ENCODE measurements at regions not wholly inside any gene's neighbourhood (a gene's known extent, or its start where the extent isn't known, plus 50 kb on each side); places are given as distances from the start of the nearest gene placed in this dataset.
A peak's percentile ranks its signal among the peaks of the same experiment; 100 is the strongest.

DNA sequence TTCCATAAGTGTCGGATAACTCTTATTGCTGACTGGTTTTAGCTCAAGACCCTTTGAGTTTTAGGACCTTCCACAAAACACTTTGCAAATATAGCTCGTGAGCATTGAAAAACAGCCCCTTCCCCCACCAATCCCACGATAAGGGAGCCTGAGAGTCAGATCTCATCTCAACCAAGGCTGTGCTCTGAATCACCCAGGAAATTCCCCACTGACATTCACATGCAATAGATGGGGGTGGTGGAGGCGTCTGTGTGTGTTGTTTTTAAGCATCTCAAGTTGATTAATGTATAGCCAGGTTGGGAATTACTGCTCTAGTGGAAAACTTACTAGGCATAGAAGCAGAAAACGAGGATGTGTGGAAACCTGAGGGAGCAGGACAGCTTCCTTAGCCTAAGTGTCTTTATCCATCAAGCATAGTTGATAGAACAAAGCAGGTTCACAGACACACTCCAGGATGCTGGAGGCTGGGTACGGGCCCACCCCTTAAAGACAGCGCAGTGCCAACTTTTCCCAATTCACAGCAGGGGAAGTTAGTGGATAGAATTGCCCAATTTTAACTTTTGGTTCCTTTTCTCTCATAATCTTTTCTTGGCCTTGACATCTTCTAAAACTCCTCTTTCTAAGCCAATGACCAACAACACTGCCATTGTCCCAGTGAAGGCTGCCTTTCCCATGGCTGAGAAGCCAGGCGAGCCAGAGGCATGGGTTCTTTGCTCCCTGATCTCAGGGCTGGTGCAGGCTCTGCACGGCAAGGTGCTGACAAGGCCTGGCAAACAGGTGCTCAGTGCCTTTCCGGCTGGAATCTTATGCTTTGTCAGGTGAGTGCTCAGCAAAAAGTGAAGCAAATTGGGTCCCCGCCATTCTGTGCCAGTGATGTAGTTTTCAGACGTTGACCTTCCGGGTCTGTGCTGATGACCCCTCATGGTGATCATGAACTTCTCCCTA, 98.5 kb upstream of the INSIG1 start:
- Histone ChIP-seq H3K4me3 (ENCODE audit: low read depth, low read length) (no peak overlapping the region), H3K27me3 (replicated peaks) (no peaks in the 10 kb centered on the region), H3K27ac (peak overlapping the region; percentile 58), H3K36me3 (replicated peaks) (no peaks in the 10 kb centered on the region)
- DNase-seq, result peak; percentile 86
- TF ChIP-seq, protein P1, sequence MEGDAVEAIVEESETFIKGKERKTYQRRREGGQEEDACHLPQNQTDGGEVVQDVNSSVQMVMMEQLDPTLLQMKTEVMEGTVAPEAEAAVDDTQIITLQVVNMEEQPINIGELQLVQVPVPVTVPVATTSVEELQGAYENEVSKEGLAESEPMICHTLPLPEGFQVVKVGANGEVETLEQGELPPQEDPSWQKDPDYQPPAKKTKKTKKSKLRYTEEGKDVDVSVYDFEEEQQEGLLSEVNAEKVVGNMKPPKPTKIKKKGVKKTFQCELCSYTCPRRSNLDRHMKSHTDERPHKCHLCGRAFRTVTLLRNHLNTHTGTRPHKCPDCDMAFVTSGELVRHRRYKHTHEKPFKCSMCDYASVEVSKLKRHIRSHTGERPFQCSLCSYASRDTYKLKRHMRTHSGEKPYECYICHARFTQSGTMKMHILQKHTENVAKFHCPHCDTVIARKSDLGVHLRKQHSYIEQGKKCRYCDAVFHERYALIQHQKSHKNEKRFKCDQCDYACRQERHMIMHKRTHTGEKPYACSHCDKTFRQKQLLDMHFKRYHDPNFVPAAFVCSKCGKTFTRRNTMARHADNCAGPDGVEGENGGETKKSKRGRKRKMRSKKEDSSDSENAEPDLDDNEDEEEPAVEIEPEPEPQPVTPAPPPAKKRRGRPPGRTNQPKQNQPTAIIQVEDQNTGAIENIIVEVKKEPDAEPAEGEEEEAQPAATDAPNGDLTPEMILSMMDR (IDR thresholded peaks at IDR 0.05; ENCODE audit: low read depth, low read length, missing control alignments), result no peak
- in situ Hi-C loops (cut with HindIII; ENCODE audit: low pct_ligation_motif_present, low sequenced_read_pairs), result no loop called here

DNA sequence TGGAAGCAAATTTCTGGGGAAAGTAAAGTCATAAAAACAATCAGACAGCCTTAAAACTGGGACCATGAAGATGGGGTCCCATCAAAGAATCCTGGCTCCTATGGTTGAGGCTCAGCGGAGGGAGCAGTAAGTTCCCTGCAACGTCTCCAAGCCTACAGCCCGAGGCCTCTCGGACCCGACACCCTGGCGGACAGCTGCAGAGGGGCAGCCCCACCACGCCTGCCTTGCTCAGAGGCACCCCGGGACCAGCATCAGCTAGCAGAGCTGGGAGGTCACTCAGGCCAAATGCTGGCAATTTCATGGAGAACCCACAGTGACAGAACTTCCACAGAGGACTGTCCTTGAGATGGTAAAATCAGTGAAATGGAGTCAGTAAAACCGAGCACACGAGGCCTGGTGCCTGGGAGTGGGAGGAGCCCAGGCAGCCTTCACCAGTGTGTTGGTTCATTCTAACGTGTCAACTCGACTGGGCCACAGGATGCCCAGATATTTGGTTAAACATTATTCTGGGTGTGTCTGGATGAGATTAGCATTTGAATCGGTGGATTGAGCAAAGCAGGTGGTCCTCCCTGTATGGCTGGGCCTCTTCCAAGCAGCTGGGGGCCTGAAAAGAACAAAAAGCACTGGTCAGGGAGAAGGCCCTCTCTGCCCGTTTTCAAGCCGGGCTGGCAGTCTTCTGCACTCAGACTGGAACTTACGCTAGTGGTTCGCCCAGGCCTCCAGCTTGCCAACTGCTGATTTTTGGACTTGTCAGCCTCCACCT, 96.2 kb upstream of the INSIG1 start:
- TF ChIP-seq, protein P1 (IDR thresholded peaks at IDR 0.05; ENCODE audit: low read depth, low read length, missing control alignments), result no peak
- no peaks in the 10 kb centered on the region for H3K36me3 ChIP-seq (replicated peaks)
- in situ Hi-C loops (cut with HindIII; ENCODE audit: low pct_ligation_motif_present, low sequenced_read_pairs), result no loop called here

DNA sequence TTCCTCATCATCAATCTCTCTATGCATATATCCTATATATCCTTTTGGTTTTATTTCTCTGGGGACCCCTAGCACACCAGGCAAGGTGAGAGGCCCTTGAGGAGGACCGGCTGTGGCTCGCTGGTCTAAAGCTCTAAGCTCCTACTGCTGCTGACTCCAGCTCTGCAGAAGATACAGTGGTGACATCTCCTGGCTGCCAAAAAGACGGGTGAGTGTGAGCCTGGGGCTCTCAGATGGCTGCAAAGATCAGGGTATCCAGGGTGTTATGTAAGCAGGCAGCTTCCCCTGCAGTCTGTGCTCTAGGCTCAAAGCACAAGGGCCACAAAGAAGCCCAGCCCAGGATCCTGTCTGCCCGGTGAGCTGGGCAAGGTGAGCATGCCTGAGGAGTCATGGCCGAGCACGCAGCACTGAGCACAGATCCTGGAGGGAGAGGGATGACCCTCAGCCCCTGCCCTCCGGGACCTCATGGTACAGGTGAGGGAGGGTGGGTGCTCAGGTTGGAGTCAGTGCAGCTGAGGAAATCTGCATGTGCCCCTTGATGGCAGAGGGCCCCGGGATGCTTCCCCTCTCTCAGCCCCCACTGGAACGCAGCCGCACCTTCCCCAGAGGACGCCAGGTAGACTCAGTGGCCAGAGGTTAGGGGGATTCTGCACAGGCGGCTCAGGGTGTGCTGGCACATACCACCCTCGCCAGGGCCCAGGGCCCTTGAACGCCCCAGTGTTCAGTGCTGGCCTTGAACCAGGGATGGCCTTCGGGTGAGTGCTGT, 95.4 kb upstream of the INSIG1 start:
- DNase-seq, result no peak
- TF ChIP-seq, protein P1 (IDR thresholded peaks at IDR 0.05; ENCODE audit: low read depth, low read length, missing control alignments), result no peak
- H3K27ac ChIP-seq, result no peak overlapping the region
- in situ Hi-C loops (cut with HindIII; ENCODE audit: low pct_ligation_motif_present, low sequenced_read_pairs), result no loop called here
- H3K36me3 ChIP-seq (replicated peaks), result no peaks in the 10 kb centered on the region
- no peak overlapping the region for H3K4me3 ChIP-seq (ENCODE audit: low read depth, low read length)
- H3K27me3 ChIP-seq (replicated peaks), result no peaks in the 10 kb centered on the region

More for the DNA sequence above, 96.2 kb upstream of the INSIG1 start:
- no peak overlapping the region for H3K4me3 ChIP-seq (ENCODE audit: low read depth, low read length)
- no peak overlapping the region for H3K27ac ChIP-seq
- H3K27me3 ChIP-seq (replicated peaks), result no peaks in the 10 kb centered on the region
- no peak for DNase-seq

GRCh38 chr7:155203059-155203881, 94.4 kb upstream of the INSIG1 start:
- no peaks in the 10 kb centered on the region for H3K36me3 ChIP-seq (replicated peaks)
- no peak overlapping the region for H3K4me3 ChIP-seq (ENCODE audit: low read depth, low read length)
- no peak for DNase-seq
- in situ Hi-C loops (cut with HindIII; ENCODE audit: low pct_ligation_motif_present, low sequenced_read_pairs), result no loop called here
- no peak overlapping the region for H3K27ac ChIP-seq
- TF ChIP-seq, protein P1 (IDR thresholded peaks at IDR 0.05; ENCODE audit: low read depth, low read length, missing control alignments), result no peak
- H3K27me3 ChIP-seq (replicated peaks), result no peaks in the 10 kb centered on the region

All from brain microvascular endothelial cell (primary cell).